PC-9 (cell line): ENCODE measurements at regions not wholly inside any gene's neighbourhood (a gene's known extent, or its start where the extent isn't known, plus 50 kb on each side); places are given as distances from the start of the nearest gene placed in this dataset.

Experiments
- BruUV-seq: library from RNA; stranded (reverse); fragments of 400-500 nt; replicated peaks from 2 replicates; lab custom pipeline; 2021; lab: Mats Ljungman, UMichigan
- CTCF ChIA-PET: fragments of 300-600 bp; sonication (Branson Sonifier 250); formaldehyde crosslinking; loops from one replicate; lab custom pipeline; 2022; ENCODE audit warnings: antibody characterized with exemption; lab: Charles Lee
- POLR2A ChIA-PET: fragments of 300-600 bp; sonication (Branson Sonifier 250); formaldehyde crosslinking; loops from one replicate; lab custom pipeline; 2022; ENCODE audit warnings: antibody characterized with exemption; ENCODE audit not compliant: unreplicated experiment; lab: Charles Lee
- DNase-seq, 2 experiments: peaks; one replicate each; pipeline versions ENCODE4 v3.0.0 to v3.0.0-alpha.2; 2015 to 2022; ENCODE audit warnings: mixed read lengths in 1 of 2
- H2AFZ ChIP-seq: fragments of 200-600 bp; sonication (generic); 2 replicates; pipeline ENCODE4 v1.8.1; 2017; ENCODE audit warnings: antibody characterized with exemption
- H3F3A ChIP-seq: fragments of 200-600 bp; sonication (generic); 2 replicates; pipeline ENCODE4 v1.8.1; 2017; ENCODE audit warnings: antibody characterized with exemption, mild to moderate bottlenecking, low read depth; ENCODE audit not compliant: insufficient read depth
- H3K27ac ChIP-seq: fragments of 200-600 bp; sonication (generic); 2 replicates; pipeline ENCODE4 v1.6.1; 2016; ENCODE audit warnings: mixed run types
- H3K27me3 ChIP-seq: fragments of 200-600 bp; sonication (generic); 2 replicates; pipeline ENCODE4 v1.6.1; 2016; ENCODE audit warnings: low read depth, mixed run types; ENCODE audit not compliant: insufficient read depth
- H3K36me3 ChIP-seq: fragments of 200-600 bp; sonication (generic); 2 replicates; pipeline ENCODE4 v1.6.1; 2016; ENCODE audit warnings: low read depth, mixed run types
- H3K4me1 ChIP-seq: fragments of 200-600 bp; sonication (generic); replicated peaks from 2 replicates; pipeline ENCODE4 v1.6.1; 2016; ENCODE audit warnings: mixed run types; ENCODE audit not compliant: insufficient read depth
- H3K4me2 ChIP-seq: fragments of 200-600 bp; sonication (generic); 2 replicates; pipeline ENCODE4 v1.6.1; 2017; ENCODE audit warnings: mixed run types
- H3K4me3 ChIP-seq: fragments of 200-600 bp; sonication (generic); 2 replicates; pipeline ENCODE4 v1.6.1; 2016; ENCODE audit warnings: mixed run types
- H3K79me2 ChIP-seq: fragments of 200-600 bp; sonication (generic); 2 replicates; pipeline ENCODE4 v1.6.1; 2017; ENCODE audit warnings: low read depth, mixed run types
- H3K9me2 ChIP-seq: fragments of 200-600 bp; sonication (generic); 2 replicates; pipeline ENCODE4 v1.8.1; 2017; ENCODE audit warnings: mild to moderate bottlenecking; ENCODE audit not compliant: insufficient read depth
- H3K9me3 ChIP-seq: fragments of 200-600 bp; sonication (generic); 2 replicates; pipeline ENCODE4 v1.8.1; 2016; ENCODE audit warnings: low read depth; ENCODE audit not compliant: insufficient read depth
- H4K20me1 ChIP-seq: fragments of 200-600 bp; sonication (generic); 2 replicates; pipeline ENCODE4 v1.8.1; 2017; ENCODE audit not compliant: insufficient read depth
- EZH2 ChIP-seq: fragments of 200-600 bp; sonication (generic); IDR thresholded peaks from 2 replicates; pipeline ENCODE4 v1.8.0; 2017; ENCODE audit warnings: antibody characterized with exemption, low read depth
- intact Hi-C: fragments of 100-400 bp; cut with micrococcal nuclease; formaldehyde crosslinking; loops from one replicate; pipeline ENCODE4 v1.10.0; 2022; ENCODE audit not compliant: unreplicated experiment
- TF ChIP-seq, protein P1 (sequence below): fragments of 200-600 bp; sonication (generic); conservative IDR thresholded peaks from 2 replicates; pipeline ENCODE4 v1.6.1; 2017; ENCODE audit warnings: mixed run types, antibody characterized with exemption, mild to moderate bottlenecking, moderate library complexity

DNA sequence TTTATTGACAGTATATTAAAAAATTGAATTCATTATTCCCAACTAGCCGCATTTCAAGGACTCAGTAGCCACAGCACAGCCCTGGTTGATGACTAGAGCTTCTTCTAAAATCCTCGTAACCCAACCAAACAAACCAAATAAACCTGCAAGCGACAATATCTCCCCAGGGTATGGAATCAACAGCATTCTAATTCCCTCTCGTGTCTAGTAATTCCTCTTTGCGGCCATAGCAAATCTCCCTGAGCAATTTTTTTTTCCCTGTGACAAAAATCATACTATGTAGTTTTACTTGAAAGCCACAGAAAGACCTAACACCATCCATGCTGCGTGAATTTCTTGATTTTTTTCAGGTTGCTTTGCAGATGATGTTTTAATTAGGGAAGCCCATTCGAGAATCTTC is 143.4 kb upstream of the MYOCD start:
- ChIA-PET POLR2A (no interaction called here), CTCF (no interaction called here)
- Histone ChIP-seq H3K79me2 (no peaks in the 10 kb centered on the region), H3K4me2 (no peak overlapping the region), H3K27me3 (no peaks in the 10 kb centered on the region), H3K4me1 (no peaks in the 10 kb centered on the region), H3K27ac (no peak overlapping the region), H3K36me3 (no peaks in the 10 kb centered on the region), H4K20me1 (no peaks in the 10 kb centered on the region), H3K4me3 (no peak overlapping the region), H3F3A (no peaks in the 10 kb centered on the region), H3K9me2 (no peaks in the 10 kb centered on the region), H3K9me3 (no peaks in the 10 kb centered on the region), H2AFZ (no peak overlapping the region)
- BruUV-seq: no TSS peak
- no peak for DNase-seq
- no peak for TF ChIP-seq EZH2
- TF ChIP-seq, protein P1, sequence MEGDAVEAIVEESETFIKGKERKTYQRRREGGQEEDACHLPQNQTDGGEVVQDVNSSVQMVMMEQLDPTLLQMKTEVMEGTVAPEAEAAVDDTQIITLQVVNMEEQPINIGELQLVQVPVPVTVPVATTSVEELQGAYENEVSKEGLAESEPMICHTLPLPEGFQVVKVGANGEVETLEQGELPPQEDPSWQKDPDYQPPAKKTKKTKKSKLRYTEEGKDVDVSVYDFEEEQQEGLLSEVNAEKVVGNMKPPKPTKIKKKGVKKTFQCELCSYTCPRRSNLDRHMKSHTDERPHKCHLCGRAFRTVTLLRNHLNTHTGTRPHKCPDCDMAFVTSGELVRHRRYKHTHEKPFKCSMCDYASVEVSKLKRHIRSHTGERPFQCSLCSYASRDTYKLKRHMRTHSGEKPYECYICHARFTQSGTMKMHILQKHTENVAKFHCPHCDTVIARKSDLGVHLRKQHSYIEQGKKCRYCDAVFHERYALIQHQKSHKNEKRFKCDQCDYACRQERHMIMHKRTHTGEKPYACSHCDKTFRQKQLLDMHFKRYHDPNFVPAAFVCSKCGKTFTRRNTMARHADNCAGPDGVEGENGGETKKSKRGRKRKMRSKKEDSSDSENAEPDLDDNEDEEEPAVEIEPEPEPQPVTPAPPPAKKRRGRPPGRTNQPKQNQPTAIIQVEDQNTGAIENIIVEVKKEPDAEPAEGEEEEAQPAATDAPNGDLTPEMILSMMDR: no peak
- intact Hi-C loops: no loop called here

DNA sequence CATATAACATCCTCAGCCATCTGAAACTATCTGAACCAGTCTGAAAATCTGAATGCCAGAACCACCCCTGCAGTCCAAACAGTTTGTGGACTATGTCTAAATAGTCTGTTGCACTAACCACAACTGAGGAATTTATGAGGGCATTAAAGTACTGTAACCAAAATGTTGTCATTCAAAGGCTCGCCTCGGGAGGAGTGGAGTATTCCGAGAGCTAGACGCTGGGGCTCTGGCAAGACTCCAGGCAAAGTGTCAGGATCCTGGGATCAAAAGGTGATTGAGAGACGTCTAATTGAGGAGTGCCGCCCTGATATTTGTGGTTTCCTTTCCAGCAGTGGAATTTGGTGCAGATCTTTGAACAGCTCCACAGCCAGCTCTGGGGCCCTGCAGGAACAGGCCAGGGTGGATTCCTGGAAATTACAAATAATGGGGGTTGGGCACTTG is 142.9 kb upstream of the MYOCD start:
- H2AFZ ChIP-seq: no peak overlapping the region
- CTCF ChIA-PET: no interaction called here

DNA sequence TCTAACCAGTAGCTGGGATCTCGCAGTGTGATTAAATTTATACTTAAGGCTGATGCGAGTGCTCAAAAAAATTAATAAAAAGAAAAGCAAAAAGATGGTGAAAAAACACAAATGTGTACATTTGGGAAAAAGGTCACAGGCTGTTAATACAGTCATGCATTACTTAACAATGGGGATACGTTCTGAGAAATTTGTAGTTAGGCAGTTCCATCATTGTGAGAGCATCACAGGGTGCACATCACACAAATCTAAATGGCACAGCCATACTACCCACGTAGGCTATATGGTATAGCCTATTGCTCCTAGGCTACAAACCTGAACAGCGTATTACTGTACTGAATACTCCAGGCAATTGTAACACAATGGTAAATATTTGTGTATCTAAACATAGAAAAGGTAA is 142.4 kb upstream of the MYOCD start:
- Histone ChIP-seq H3K4me3 (no peak overlapping the region), H3K27ac (no peak overlapping the region), H3F3A (no peaks in the 10 kb centered on the region), H2AFZ (no peak overlapping the region), H3K9me2 (no peaks in the 10 kb centered on the region), H3K79me2 (no peaks in the 10 kb centered on the region), H3K36me3 (no peaks in the 10 kb centered on the region), H3K9me3 (no peaks in the 10 kb centered on the region), H4K20me1 (no peaks in the 10 kb centered on the region), H3K4me2 (no peak overlapping the region), H3K27me3 (no peaks in the 10 kb centered on the region), H3K4me1 (no peaks in the 10 kb centered on the region)
- no TSS peak for BruUV-seq
- ChIA-PET POLR2A (no interaction called here), CTCF (no interaction called here)
- DNase-seq: no peak
- intact Hi-C loops: no loop called here
- TF ChIP-seq, protein P1: no peak
- no peak for TF ChIP-seq EZH2

More for the DNA sequence above, 142.9 kb upstream of the MYOCD start:
- H3F3A ChIP-seq: no peaks in the 10 kb centered on the region
- no peak overlapping the region for H3K4me3 ChIP-seq
- no peak overlapping the region for H3K27ac ChIP-seq
- no peaks in the 10 kb centered on the region for H3K4me1 ChIP-seq
- BruUV-seq: no TSS peak
- intact Hi-C loops: no loop called here
- no peaks in the 10 kb centered on the region for H3K36me3 ChIP-seq
- H3K9me3 ChIP-seq: no peaks in the 10 kb centered on the region
- no peak for DNase-seq
- H4K20me1 ChIP-seq: no peaks in the 10 kb centered on the region
- POLR2A ChIA-PET: no interaction called here
- H3K4me2 ChIP-seq: no peak overlapping the region
- H3K27me3 ChIP-seq: no peaks in the 10 kb centered on the region
- TF ChIP-seq, protein P1: no peak
- no peak for TF ChIP-seq EZH2
- H3K9me2 ChIP-seq: no peaks in the 10 kb centered on the region
- H3K79me2 ChIP-seq: no peaks in the 10 kb centered on the region
